ENCODE measurements at regions not wholly inside any gene's neighbourhood (a gene's known extent, or its start where the extent isn't known, plus 50 kb on each side); places are given as distances from the start of the nearest gene placed in this dataset.
"Not testable (repeated sequence)": the region's sequence is repeated elsewhere in the genome, so short reads cannot be mapped to it uniquely, and the experiment has no call there.

DNA sequence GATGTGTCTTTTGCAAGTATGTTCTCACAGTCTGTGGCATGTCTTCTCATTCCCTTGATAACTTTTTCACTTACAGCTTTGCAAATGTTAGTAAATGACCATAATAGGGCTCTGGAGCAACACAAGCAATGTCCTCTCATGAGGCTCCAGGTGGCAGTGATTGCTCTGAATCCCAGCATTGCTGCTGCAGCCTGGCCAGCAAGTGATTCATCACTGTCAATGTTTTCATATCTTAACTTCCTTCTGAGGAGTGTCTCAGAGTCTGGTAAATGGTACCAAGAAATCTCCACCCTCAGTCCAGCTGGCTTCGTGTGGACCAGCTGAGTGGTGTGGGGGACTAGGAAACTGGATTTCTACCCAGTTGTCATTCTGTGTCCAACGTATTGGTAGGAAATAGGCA is 139.6 kb downstream of the MYLK4 start:
- no peak for ATAC-seq

- no peak for ATAC-seq
Observed at GRCh38 chr6:2608503-2608902, 142.2 kb downstream of the MYLK4 start.

GRCh38 chr6:2600363-2600762 is 150.4 kb downstream of the MYLK4 start:
- ATAC-seq: no peak

DNA sequence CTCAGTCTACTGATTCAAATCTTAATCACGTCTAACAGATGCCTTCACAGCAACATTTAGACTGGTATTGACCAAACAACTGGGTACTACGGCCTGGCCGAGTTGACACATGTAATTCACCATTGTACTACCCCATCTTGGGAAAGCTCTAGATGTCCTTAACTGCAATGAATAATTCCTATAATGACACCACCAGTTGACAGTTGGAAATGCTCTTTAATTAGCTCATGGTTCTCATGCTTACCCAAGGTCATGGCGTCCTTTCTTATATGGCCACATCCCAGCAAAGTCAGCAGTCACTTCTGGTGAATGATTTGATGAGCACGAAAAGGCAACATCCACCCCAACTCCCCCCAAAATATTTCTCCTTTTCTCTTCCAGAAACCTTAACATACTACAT is 150.9 kb downstream of the MYLK4 start:
- ATAC-seq: no peak

DNA sequence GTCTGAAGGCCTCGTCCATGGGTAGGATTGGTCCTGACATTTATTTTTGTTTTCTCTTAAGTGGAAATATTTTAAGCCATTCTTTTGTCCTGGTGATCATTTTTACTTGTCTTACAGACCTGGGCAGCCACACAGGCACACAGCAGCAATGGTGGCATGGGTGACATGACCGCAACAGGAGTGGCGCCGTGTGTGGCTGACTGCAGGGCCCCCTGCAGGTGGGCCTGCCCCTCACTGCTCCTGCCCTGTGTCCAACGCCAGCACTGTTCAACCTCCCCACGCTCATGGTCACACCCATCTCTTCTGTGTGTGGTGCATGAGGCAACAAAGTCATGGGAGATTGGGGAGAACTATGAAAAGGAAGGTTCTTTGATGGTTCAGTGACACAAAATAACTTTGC is 151.9 kb downstream of the MYLK4 start:
- no peak for ATAC-seq

DNA sequence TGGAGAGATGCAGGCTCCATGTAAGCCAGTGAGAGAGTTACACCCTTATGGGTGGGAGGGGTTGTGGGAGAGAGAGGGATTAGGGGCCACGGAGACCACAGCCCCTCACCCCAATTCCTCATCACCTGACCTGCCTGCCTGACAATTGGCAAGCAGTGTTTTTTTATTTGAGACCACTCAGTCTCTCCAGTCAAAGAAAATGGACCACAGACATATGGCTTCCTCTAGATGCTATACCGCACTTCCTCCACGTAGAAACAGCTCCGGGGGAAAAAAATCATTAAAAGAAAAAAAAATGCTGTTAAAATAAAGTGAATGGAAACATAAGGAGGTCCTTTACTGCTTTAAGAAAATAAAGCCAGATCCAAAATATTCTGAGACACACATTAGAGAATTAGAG is 152.7 kb downstream of the MYLK4 start:
- no peak for ATAC-seq

DNA sequence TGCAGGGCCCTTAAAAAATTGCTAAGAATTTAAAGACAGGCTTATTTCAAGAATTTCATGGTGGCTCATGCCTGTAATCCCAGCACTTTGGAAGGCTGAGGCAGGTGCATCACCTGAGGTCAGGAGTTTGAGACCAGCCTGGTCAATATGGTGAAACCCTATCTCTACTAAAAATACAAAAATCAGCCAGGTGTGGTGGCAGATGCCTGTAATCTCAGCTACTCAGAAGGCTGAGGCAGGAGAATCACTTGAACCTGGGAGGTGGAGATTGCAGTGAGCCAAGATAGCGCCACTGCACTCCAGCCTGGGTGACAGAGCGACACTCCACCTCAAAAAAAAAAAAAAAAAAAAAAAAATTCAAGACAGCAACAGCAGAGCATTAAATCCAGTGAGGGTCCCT is 153.3 kb downstream of the MYLK4 start:
- ATAC-seq: not testable (repeated sequence)

DNA sequence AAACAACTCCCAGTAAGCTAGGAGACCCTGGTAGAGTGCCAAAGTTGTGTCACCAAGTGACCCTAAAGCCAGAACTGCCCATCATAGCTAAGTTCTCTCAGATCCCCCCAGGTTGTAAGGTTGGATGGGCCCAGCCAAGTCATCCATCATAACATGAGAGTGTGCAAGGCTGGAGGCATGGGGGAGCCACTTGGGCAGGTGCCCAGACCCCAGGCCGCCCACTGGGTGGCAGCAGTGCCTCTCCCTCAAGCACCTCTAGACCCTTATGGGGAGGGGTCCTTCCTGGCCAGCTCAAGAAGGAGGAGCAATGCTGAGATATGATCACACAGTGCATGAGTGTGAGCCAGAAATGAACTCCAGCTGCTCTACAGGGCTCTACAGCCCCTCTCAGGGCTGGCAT is 154.5 kb downstream of the MYLK4 start:
- ATAC-seq: no peak

- ATAC-seq: no peak
Observed at GRCh38 chr6:2594868-2595267, 155.9 kb downstream of the MYLK4 start.

- ATAC-seq: no peak
Observed at GRCh38 chr6:2593167-2593566, 157.6 kb downstream of the MYLK4 start.

- no peak for ATAC-seq
Observed at GRCh38 chr6:2589171-2589661, 161.5 kb downstream of the MYLK4 start.

DNA sequence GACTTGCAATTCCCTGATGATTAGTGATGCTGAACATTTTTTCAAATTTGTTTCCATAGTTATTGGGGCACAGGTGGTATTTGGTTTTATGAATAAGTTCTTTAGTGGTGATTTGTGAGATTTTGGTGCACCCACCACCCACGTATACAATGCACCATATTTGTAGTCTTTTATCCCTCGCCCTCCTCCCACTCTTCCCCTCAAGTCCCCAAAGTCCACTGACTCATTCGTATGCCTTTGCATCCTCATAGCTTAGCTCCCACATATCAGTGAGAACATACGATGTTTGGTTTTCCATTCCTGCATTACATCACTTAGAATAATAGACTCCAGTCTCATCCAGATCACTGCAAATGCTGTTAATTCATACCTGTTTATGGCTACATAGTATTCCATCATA is 167.3 kb downstream of the MYLK4 start:
- ATAC-seq: no peak

GRCh38 chr6:2582268-2582667 is 168.5 kb downstream of the MYLK4 start:
- no peak for ATAC-seq

DNA sequence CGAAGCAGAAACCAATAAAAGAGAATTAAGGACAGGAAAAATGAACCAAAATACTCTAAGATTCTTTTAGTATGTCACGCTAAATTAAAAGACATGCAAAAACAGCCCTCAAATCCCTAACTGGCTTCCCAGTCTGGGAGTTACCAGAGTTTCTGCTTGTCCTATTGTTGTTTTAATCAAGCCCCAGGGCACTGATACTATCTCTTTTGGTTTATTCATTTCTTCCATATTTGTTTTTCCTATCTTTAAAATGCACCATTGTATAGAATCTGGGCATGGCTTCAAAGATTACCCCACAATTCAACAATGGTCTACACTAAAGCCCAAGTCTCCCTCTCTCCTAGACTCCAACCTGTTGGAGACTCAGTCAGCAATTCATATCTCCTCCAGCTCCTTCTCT is 169.1 kb downstream of the MYLK4 start:
- ATAC-seq: no peak

GRCh38 chr6:2581011-2581410 is 169.7 kb downstream of the MYLK4 start:
- no peak for ATAC-seq

DNA sequence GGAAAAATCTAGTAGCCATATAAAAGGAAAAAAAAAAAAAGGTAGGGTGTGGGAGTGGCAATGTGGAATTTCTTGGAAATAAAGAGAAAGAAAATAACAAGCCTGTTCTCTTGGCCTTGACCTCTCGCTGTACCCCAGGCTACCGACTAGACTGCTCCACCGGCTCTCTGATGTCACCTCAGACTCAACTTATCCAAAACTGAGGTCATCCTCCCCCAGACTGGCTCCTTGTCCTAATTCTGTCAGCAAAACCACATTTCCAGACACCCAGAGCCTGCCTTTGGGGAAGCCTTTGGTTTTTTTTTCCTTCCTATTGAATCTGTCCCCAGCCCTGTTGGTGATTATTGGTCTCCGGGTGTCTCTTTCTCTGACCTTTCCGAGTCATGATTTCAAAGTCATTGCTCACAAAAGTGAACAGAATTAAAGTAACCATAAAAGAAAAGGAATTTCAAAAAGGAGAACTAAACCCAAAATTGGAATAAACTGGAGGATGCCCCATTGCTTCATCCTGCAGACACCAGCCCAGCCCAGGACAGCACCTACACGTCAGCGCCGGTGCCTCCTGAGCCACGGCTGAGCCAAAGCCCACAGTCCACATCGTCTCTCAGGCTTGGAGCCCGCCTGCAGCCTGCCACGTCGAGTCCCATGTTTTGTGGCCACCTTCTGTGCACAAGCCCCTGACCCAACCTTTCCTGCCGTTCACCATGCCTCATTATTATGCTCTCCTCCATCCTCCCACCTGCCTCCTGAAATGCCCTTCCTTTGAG is 170.7 kb downstream of the MYLK4 start:
- no peak for ATAC-seq

DNA sequence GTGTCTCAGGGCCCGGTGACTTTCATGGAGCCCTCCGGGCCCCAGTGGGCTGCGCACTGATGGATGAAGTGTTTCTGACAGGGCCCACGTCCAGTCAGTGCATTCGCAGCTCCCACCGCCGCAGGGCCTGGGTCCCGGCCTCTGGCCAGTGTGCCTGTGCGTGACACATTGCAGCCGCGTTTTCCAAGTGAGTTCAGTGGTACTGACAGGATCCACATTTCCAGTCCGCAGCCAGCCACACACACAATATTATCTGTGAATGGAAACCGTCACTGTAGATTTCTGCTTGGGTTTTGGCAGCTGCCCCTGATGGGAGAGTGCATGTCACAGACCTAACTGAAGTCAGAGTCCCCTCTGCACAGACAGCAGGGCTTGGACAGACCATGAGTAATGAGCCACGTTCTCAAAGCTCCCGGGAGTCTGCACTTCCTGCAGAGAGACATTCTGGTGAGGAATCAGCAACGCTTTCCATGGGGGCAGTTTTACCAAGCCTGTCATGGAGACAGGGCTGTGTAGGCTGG is 171.4 kb downstream of the MYLK4 start:
- no peak for ATAC-seq

DNA sequence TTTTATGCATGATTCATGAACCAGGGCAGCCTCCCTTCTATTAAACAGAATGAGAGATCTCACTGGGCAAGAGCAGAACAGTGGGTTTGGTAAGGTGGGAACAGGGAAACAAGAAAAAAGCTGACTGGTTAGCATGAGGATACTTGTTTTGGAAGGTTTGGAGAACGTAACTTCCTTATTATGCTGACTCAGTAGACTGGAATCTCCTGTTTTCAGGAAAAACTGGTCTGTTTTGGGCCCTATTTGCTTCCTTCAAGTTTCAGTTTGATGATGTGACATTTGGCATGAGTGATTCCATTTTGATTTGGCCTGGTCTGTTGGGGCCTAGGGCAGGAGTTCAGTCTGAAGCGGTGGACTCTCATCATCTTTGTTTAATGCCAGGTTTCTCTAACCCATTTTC is 172.0 kb downstream of the MYLK4 start:
- ATAC-seq: no peak

- ATAC-seq: no peak
Observed at GRCh38 chr6:2576499-2576898, 174.2 kb downstream of the MYLK4 start.

DNA sequence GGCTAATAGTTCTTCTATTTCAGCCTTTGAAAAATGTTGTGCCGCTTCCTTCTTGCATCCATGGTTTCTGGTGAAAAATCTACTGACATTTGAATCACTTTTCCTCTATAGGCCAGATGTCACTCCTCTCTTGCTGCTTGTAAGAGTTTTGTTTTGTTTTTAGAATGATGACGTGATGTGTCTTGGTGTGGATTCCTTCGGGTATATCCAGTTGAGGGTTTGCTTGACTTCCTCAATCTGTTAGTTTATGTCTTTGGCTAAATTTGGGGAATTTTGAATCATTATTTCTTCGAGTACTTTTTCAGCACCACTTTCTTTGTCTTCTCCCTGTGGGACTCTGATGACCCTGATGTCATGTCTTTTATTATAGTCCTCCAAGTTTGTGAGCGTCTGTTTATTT is 175.5 kb downstream of the MYLK4 start:
- no peak for ATAC-seq

DNA sequence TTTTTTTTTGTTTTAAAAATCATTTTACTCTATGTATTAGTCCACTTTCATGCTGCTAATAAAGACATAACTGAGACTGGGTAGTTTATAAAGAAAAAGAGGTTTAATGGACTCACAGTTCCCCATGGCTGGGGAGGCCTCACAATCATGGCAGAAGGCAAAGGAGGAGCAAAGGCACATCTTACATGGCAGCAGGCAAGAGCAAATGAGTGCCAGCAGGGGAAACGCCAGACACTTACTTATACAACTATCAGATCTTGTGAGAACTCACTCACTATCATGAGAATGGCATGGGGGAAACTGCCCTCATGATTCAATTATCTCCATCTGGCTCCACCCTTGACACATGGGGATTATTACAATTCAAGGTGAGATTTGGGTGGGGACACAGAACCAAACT is 181.3 kb downstream of the MYLK4 start:
- ATAC-seq: not testable (repeated sequence)

DNA sequence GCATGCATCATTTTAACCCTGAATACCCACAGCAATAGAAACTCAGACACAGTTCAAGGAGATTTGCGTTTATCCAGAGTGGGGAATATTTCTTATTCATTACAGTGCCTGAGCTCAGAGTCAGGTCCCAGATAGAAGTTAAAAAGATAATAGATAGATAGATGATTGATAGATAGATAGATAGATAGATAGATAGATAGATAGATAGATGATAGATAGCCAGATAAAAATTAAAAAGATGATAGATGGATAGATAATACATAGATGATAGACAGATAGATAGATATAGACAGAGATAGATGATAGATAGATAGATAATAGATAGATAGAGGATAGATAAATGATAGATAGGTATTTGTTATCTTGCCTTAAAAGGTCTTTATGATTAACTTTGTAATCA is 184.7 kb downstream of the MYLK4 start:
- no peak for ATAC-seq

DNA sequence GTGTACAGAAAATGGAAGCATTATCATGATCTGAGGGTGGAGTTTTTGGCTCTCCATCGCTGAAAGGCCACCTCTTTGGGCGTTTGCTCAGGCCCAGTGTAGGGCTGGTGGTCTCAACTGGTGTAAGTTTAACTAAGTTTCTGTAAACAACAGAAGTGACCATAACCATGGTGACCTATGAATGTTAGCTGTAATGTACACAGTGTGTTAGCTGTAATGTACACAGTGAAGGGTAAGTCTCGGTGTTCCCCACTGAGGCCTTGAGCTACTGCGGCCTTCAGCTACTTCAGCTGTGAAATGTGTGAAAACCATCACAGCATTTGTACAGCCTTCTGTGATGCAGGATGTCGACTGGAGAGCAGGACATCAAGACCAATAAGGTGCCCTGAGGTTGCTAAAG is 185.2 kb downstream of the MYLK4 start:
- no peak for ATAC-seq

- peak; percentile 73 to 75 for ATAC-seq
Observed at GRCh38 chr6:2563635-2564034, 187.1 kb downstream of the MYLK4 start.

Data from activated CD4-positive, CD25-positive, alpha-beta regulatory T cell treated with anti-CD3 and anti-CD28 coated beads, Interleukin-2, amount 50 U/mL, for 24 hours (primary cell).